ENCODE measurements at regions not wholly inside any gene's neighbourhood (a gene's known extent, or its start where the extent isn't known, plus 50 kb on each side); places are given as distances from the start of the nearest gene placed in this dataset.

- H3K4me1 ChIP-seq (replicated peaks) = no peaks in the 10 kb centered on the region
- H3K9me3 ChIP-seq = no peaks in the 10 kb centered on the region
- H3K27ac ChIP-seq = no peak overlapping the region
- no peak for DNase-seq (ENCODE audit: low spot score)
- no peak for TF ChIP-seq CTCF (IDR thresholded peaks at IDR 0.05)
- intact Hi-C loops (cut with DNase I) = no loop called here
- no peaks in the 10 kb centered on the region for H3K27me3 ChIP-seq (replicated peaks; ENCODE audit: insufficient read depth)
- no peak overlapping the region for H3K4me3 ChIP-seq
- no peaks in the 10 kb centered on the region for H3K36me3 ChIP-seq
Observed at GRCh38 chr11:13091373-13091772, 82.3 kb downstream of the RASSF10 start.

- Histone ChIP-seq H3K4me1 (replicated peaks) (no peaks in the 10 kb centered on the region), H3K9me3 (no peaks in the 10 kb centered on the region), H3K36me3 (no peaks in the 10 kb centered on the region), H3K27ac (no peak overlapping the region), H3K27me3 (replicated peaks; ENCODE audit: insufficient read depth) (no peaks in the 10 kb centered on the region), H3K4me3 (no peak overlapping the region)
- intact Hi-C loops (cut with DNase I) = no loop called here
- DNase-seq (ENCODE audit: low spot score) = no peak
- WGBS = 37% methylated on average over 1 of the region's 1 CpG
- TF ChIP-seq POLR2AphosphoS5 (IDR thresholded peaks at IDR 0.05) (no peak), CTCF (IDR thresholded peaks at IDR 0.05) (no peak), POLR2A (IDR thresholded peaks at IDR 0.05) (no peak)
Observed at GRCh38 chr11:13091804-13092203, 82.7 kb downstream of the RASSF10 start.

- no peak for TF ChIP-seq POLR2AphosphoS5 (IDR thresholded peaks at IDR 0.05)
- TF ChIP-seq CTCF (IDR thresholded peaks at IDR 0.05) = no peak
- TF ChIP-seq POLR2A (IDR thresholded peaks at IDR 0.05) = no peak
- Histone ChIP-seq H3K27ac (no peak overlapping the region), H3K4me3 (no peak overlapping the region), H3K27me3 (replicated peaks; ENCODE audit: insufficient read depth) (no peaks in the 10 kb centered on the region), H3K4me1 (replicated peaks) (no peaks in the 10 kb centered on the region), H3K36me3 (no peaks in the 10 kb centered on the region), H3K9me3 (no peaks in the 10 kb centered on the region)
- WGBS = 39% methylated on average over 6 of the region's 6 CpGs
- no peak for DNase-seq (ENCODE audit: low spot score)
- intact Hi-C loops (cut with DNase I) = no loop called here
Observed at GRCh38 chr11:13094930-13095687, 86.0 kb downstream of the RASSF10 start.

- H3K4me1 ChIP-seq (replicated peaks) = no peaks in the 10 kb centered on the region
- no peaks in the 10 kb centered on the region for H3K36me3 ChIP-seq
- no peak overlapping the region for H3K27ac ChIP-seq
- peak; percentile 58 for DNase-seq (ENCODE audit: low spot score)
- intact Hi-C loops (cut with DNase I) = no loop called here
- H3K27me3 ChIP-seq (replicated peaks; ENCODE audit: insufficient read depth) = no peaks in the 10 kb centered on the region
- TF ChIP-seq POLR2AphosphoS5 (IDR thresholded peaks at IDR 0.05) (no peak), POLR2A (IDR thresholded peaks at IDR 0.05) (no peak), CTCF (IDR thresholded peaks at IDR 0.05) (no peak)
- WGBS = 55% methylated on average over 3 of the region's 3 CpGs
- H3K9me3 ChIP-seq = no peaks in the 10 kb centered on the region
- H3K4me3 ChIP-seq = no peak overlapping the region
Observed at GRCh38 chr11:13098063-13098462, 88.9 kb downstream of the RASSF10 start.

- no peaks in the 10 kb centered on the region for H3K4me1 ChIP-seq (replicated peaks)
- no peaks in the 10 kb centered on the region for H3K27me3 ChIP-seq (replicated peaks; ENCODE audit: insufficient read depth)
- intact Hi-C loops (cut with DNase I) = no loop called here
- 87% methylated on average over 3 of the region's 3 CpGs for WGBS
- H3K9me3 ChIP-seq = no peaks in the 10 kb centered on the region
- no peak for DNase-seq (ENCODE audit: low spot score)
- H3K27ac ChIP-seq = no peak overlapping the region
- TF ChIP-seq POLR2A (IDR thresholded peaks at IDR 0.05) = no peak
- no peak for TF ChIP-seq POLR2AphosphoS5 (IDR thresholded peaks at IDR 0.05)
- no peak for TF ChIP-seq CTCF (IDR thresholded peaks at IDR 0.05)
- no peak overlapping the region for H3K4me3 ChIP-seq
- H3K36me3 ChIP-seq = no peaks in the 10 kb centered on the region
Observed at GRCh38 chr11:13098616-13099289, 89.6 kb downstream of the RASSF10 start.

Data from prostate gland (tissue), 2 donors.